Kidney (tissue), 13 donors: ENCODE measurements at regions not wholly inside any gene's neighbourhood (a gene's known extent, or its start where the extent isn't known, plus 50 kb on each side); places are given as distances from the start of the nearest gene placed in this dataset.

Source experiments
- DNase-seq, 5 donors: peaks; one replicate each; pipeline ENCODE4 v3.0.0-alpha.2; 2013 to 2020
- FAIRE-seq: peaks from 2 replicates; lab custom pipeline; 2012; peaks lifted over from hg19 to GRCh38; lab: Jason Lieb, UNC
- H3K27ac ChIP-seq, 2 donors: one replicate each; pipeline ENCODE4 v1.7.0; 2013; ENCODE audit warnings: low read depth in 2 of 2, low read length in 2 of 2, inconsistent platforms in 1 of 2
- H3K27me3 ChIP-seq: one replicate; pipeline ENCODE4 v1.7.1; 2013; ENCODE audit warnings: low read length, inconsistent platforms; ENCODE audit not compliant: control insufficient read depth, insufficient read depth
- H3K36me3 ChIP-seq, 3 donors: one replicate each; pipeline versions ENCODE4 v1.7.0 to v1.7.1; 2013; ENCODE audit warnings: low read length in 3 of 3, control low read depth in 1 of 3, inconsistent platforms in 1 of 3; ENCODE audit not compliant: insufficient read depth in 3 of 3, control insufficient read depth in 2 of 3
- H3K4me1 ChIP-seq, 3 donors: one replicate each; pipeline versions ENCODE4 v1.7.0 to v1.7.1; 2013; ENCODE audit warnings: low read length in 3 of 3, inconsistent platforms in 1 of 3, low read depth in 1 of 3; ENCODE audit not compliant: control insufficient read depth in 2 of 3, insufficient read depth in 2 of 3
- H3K4me3 ChIP-seq, 3 donors: one replicate each; pipeline versions ENCODE4 v1.7.0 to v1.8.1; 2013; ENCODE audit warnings: low read length in 3 of 3, control low read depth in 1 of 3, inconsistent platforms in 1 of 3
- H3K9ac ChIP-seq, 3 donors: one replicate each; pipeline versions ENCODE4 v1.7.0 to v1.7.1; 2013; ENCODE audit warnings: low read length in 3 of 3, control low read depth in 1 of 3, inconsistent platforms in 1 of 3
- H3K9me3 ChIP-seq, 3 donors: one replicate each; pipeline versions ENCODE4 v1.7.0 to v1.7.1; 2013; ENCODE audit warnings: low read length in 3 of 3, control low read depth in 1 of 3, inconsistent platforms in 1 of 3; ENCODE audit not compliant: control insufficient read depth in 2 of 3, insufficient read depth in 1 of 3
- intact Hi-C: fragments of 100-400 bp; cut with DNase I; formaldehyde crosslinking; loops from one replicate; pipeline ENCODE4 v1.11.1; 2022
- TF ChIP-seq, protein P1 (sequence below): IDR thresholded peaks from 3 replicates; pipeline ENCODE4 v1.5.1; 2012; ENCODE audit warnings: mild to moderate bottlenecking, moderate library complexity, borderline replicate concordance; ENCODE audit not compliant: insufficient read depth; ENCODE audit errors: extremely low read depth
- donor health status: control.
- donor health status: control.
- donor health status: control.
- donor health status: control.
- donor health status: control.
- donor health status: DM: yes; HTN: yes; CAD: no.
- donor health status: Normal renal cell carcinoma (clear cell type).

DNA sequence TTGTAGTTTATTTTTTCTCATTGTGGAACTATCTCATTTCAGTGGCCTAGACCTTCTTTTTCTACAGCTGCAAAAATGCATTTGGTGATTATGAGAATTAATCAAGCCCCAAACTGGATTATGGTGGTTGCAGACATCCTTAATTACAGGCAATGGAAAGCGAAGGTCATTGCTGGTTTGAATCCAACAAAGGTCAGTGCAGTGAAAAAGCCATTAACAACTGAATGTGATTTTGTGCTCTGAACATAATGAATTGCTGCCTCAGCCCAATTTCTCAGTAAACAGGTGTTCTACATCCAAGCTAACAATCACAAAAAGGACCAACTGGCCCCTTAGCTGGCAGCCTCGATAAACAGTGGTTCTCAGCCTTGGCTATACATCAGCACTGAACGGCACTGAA, 260.1 kb upstream of the DPPA4 start:
- Histone ChIP-seq H3K9me3 (no peaks in the 10 kb centered on the region), H3K27ac (no peak overlapping the region), H3K4me1 (no peaks in the 10 kb centered on the region), H3K27me3 (no peaks in the 10 kb centered on the region), H3K36me3 (no peaks in the 10 kb centered on the region), H3K4me3 (no peak overlapping the region), H3K9ac (no peak overlapping the region)
- TF ChIP-seq, protein P1, sequence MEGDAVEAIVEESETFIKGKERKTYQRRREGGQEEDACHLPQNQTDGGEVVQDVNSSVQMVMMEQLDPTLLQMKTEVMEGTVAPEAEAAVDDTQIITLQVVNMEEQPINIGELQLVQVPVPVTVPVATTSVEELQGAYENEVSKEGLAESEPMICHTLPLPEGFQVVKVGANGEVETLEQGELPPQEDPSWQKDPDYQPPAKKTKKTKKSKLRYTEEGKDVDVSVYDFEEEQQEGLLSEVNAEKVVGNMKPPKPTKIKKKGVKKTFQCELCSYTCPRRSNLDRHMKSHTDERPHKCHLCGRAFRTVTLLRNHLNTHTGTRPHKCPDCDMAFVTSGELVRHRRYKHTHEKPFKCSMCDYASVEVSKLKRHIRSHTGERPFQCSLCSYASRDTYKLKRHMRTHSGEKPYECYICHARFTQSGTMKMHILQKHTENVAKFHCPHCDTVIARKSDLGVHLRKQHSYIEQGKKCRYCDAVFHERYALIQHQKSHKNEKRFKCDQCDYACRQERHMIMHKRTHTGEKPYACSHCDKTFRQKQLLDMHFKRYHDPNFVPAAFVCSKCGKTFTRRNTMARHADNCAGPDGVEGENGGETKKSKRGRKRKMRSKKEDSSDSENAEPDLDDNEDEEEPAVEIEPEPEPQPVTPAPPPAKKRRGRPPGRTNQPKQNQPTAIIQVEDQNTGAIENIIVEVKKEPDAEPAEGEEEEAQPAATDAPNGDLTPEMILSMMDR = no peak
- peak in 4 of 5 donors; percentile 39 to 78 (median 53) for DNase-seq
- no peak for FAIRE-seq
- intact Hi-C loops = no loop called here

GRCh38 chr3:109607897-109608296, 270.6 kb upstream of the DPPA4 start:
- intact Hi-C loops = no loop called here
- H3K4me1 ChIP-seq = no peaks in the 10 kb centered on the region
- no peak overlapping the region for H3K27ac ChIP-seq
- H3K9me3 ChIP-seq = no peaks in the 10 kb centered on the region
- no peak overlapping the region for H3K9ac ChIP-seq
- H3K36me3 ChIP-seq = no peaks in the 10 kb centered on the region
- DNase-seq = no peak
- no peak overlapping the region for H3K4me3 ChIP-seq
- H3K27me3 ChIP-seq = no peaks in the 10 kb centered on the region
- TF ChIP-seq, protein P1 = no peak
- FAIRE-seq = no peak

GRCh38 chr3:109608574-109608973, 271.2 kb upstream of the DPPA4 start:
- intact Hi-C loops = no loop called here
- no peak for FAIRE-seq
- TF ChIP-seq, protein P1 = no peak
- Histone ChIP-seq H3K4me3 (no peak overlapping the region), H3K4me1 (no peaks in the 10 kb centered on the region), H3K27me3 (no peaks in the 10 kb centered on the region), H3K27ac (no peak overlapping the region), H3K36me3 (no peaks in the 10 kb centered on the region), H3K9ac (no peak overlapping the region), H3K9me3 (no peaks in the 10 kb centered on the region)
- DNase-seq = no peak

DNA sequence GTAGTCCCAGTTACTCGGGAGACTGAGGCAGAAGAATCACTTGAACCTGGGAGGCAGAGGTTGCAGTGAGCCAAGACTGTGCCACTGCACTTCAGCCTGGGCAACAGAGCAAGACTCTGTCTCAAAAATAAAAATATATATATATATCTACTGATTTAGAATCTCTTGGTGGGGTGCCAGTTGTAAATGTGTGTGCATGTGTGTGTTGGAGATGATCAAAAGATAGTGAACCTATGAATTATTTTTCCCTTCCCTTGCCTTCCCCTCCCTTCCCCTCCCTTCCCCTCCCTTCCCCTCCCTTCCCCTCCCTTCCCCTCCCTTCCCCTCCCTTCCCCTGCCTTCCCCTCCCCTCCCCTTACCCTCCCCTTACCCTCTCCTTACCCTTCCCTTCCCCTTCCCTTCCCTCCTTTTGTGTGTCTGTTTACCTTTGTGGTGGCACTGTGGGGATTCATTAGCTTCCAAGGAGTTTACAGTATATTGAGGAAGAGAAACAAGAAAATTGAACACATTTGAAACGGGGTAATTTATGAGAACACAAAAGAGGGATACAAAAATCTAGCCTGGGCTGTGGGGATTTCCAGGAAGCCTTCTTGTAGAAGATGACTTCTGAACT, 281.5 kb upstream of the DPPA4 start:
- Histone ChIP-seq H3K27me3 (no peaks in the 10 kb centered on the region), H3K9ac (no peak overlapping the region), H3K27ac (no peak overlapping the region), H3K9me3 (no peaks in the 10 kb centered on the region), H3K36me3 (no peaks in the 10 kb centered on the region), H3K4me3 (no peak overlapping the region), H3K4me1 (no peaks in the 10 kb centered on the region)
- no peak for DNase-seq
- TF ChIP-seq, protein P1 = no peak
- intact Hi-C loops = no loop called here
- FAIRE-seq = no peak
